ENCODE measurements at regions not wholly inside any gene's neighbourhood (a gene's known extent, or its start where the extent isn't known, plus 50 kb on each side); places are given as distances from the start of the nearest gene placed in this dataset.

GRCh38 chr5:53831496-53831895 lies 271.1 kb downstream of the NDUFS4 start:
- ChIA-PET POLR2A (no interaction called here), CTCF (no interaction called here)
- Histone ChIP-seq H3K4me2 (replicated peaks; ENCODE audit: low read depth, low read length, poor library complexity, severe bottlenecking) (no peak overlapping the region), H3K9ac (ENCODE audit: low read length) (no peak overlapping the region), H3K4me1 (ENCODE audit: control insufficient read depth in 2 of 2, insufficient read depth in 2 of 2, low read length in 2 of 2) (no peaks in the 10 kb centered on the region), H3K36me3 (replicated peaks in 1 of 2; ENCODE audit: control extremely low read depth in 1 of 2, control insufficient read depth in 1 of 2, extremely low read depth in 1 of 2, insufficient read depth in 2 of 2, low read length in 1 of 2) (no peaks in the 10 kb centered on the region), H2AFZ (ENCODE audit: insufficient read depth, low read depth, low read length, poor library complexity, severe bottlenecking) (no peak overlapping the region), H3K27me3 (replicated peaks in 1 of 4; ENCODE audit: control extremely low read depth in 1 of 4, control insufficient read depth in 3 of 4, insufficient read depth in 4 of 4, low read length in 3 of 4) (no peaks in the 10 kb centered on the region), H3K4me3 (ENCODE audit: control extremely low read depth in 1 of 5, extremely low read depth in 1 of 5, insufficient read depth in 1 of 5, low read depth in 2 of 5, low read length in 4 of 5) (no peak overlapping the region), H3K27ac (ENCODE audit: low read length in 2 of 2) (no peak overlapping the region), H3K9me3 (ENCODE audit: control extremely low read depth in 1 of 3, control insufficient read depth in 2 of 3, insufficient read depth in 1 of 3, low read length in 2 of 3) (peaks cover 0 to 4% (median 0%) of the 10 kb centered on the region in 3 donors), H3K79me2 (ENCODE audit: control insufficient read depth, insufficient read depth, low read length) (no peaks in the 10 kb centered on the region), H4K20me1 (ENCODE audit: control insufficient read depth, insufficient read depth, low read length, poor library complexity, severe bottlenecking) (no peaks in the 10 kb centered on the region)
- H3K9me3 Mint-ChIP-seq (ENCODE audit: insufficient read depth): no peaks in the 10 kb centered on the region
- H3K27ac Mint-ChIP-seq: no peak overlapping the region
- TF ChIP-seq EZH2 (IDR thresholded peaks at IDR 0.05; ENCODE audit: borderline replicate concordance, insufficient read depth, low read depth, low read length, poor library complexity, severe bottlenecking) (no peak), CTCF (IDR thresholded peaks at IDR 0.05) (no peak)
- 100% methylated on average over 1 of the region's 2 CpGs for WGBS (ENCODE audit: insufficient coverage)
- DNase-seq: no peak
- peaks cover 3% of the 10 kb centered on the region for H3K27me3 Mint-ChIP-seq
- intact Hi-C loops (cut with micrococcal nuclease): no loop called here
- H3K4me3 Mint-ChIP-seq: no peak overlapping the region
- no peak for ATAC-seq (ENCODE audit: low read depth)
- H3K4me1 Mint-ChIP-seq: no peaks in the 10 kb centered on the region

Measured in B cell (primary cell).